ENCODE measurements at regions not wholly inside any gene's neighbourhood (a gene's known extent, or its start where the extent isn't known, plus 50 kb on each side); places are given as distances from the start of the nearest gene placed in this dataset.

- no peak overlapping the region for H2AK5ac ChIP-seq (ENCODE audit: insufficient read length, low read length)
- peaks cover 1% of the 10 kb centered on the region; the same call in 1 of the 2 replicates for H3K4me1 ChIP-seq (ENCODE audit: insufficient read depth, low read length)
- no peaks in the 10 kb centered on the region for H3K9me3 ChIP-seq (ENCODE audit: control insufficient read depth, low read depth, low read length)
- no peak overlapping the region for H4K5ac ChIP-seq (ENCODE audit: insufficient read length, low read depth, low read length)
- Mint-ChIP-seq H3K27me3 (ENCODE audit: low read depth) (no peaks in the 10 kb centered on the region; the same call in none of the 2 replicates), H3K4me1 (peaks cover 27 to 40% of the 10 kb centered on the region in 2 experiments), H3K27ac (peak overlapping the region in 2 of 3 experiments; percentile 31 to 78; a peak in 2 of 7 replicates), H3K9me3 (no peaks in the 10 kb centered on the region), H3K36me3 (ENCODE audit: insufficient read depth in 1 of 3, low read depth in 3 of 3) (no peaks in the 10 kb centered on the region), H3K4me3 (no peak overlapping the region)
- H3K23ac ChIP-seq (ENCODE audit: insufficient read length, low read depth, low read length), result no peak overlapping the region
- no CpG with 5 or more reads among the region's 7 CpGs for WGBS (ENCODE audit: extremely low coverage, insufficient read length, low lambda C conversion rate)
- no peak overlapping the region for H4K91ac ChIP-seq (ENCODE audit: insufficient read length, low read depth, low read length)
- no peak overlapping the region for H2BK15ac ChIP-seq (ENCODE audit: low read depth, low read length)
- TF ChIP-seq CTCF (conservative IDR thresholded peaks at IDR 0.05), result no peak
- no peak overlapping the region for H3K14ac ChIP-seq (ENCODE audit: insufficient read depth, low read length)
- H3K27me3 ChIP-seq (ENCODE audit: insufficient read depth, low read length), result no peaks in the 10 kb centered on the region
- H2BK12ac ChIP-seq (ENCODE audit: insufficient read length, low read depth, low read length), result no peak overlapping the region
- H3T11ph ChIP-seq (ENCODE audit: low read length), result no peak overlapping the region
- H3K23me2 ChIP-seq (ENCODE audit: insufficient read length, low read depth, low read length, poor library complexity, severe bottlenecking), result no peaks in the 10 kb centered on the region
- no peaks in the 10 kb centered on the region for H4K20me1 ChIP-seq (ENCODE audit: control insufficient read depth, insufficient read depth, insufficient read length)
- no peak overlapping the region for H2BK5ac ChIP-seq (ENCODE audit: insufficient read length, low read length)
- H3K79me2 ChIP-seq (ENCODE audit: insufficient read depth, low read length), result no peaks in the 10 kb centered on the region
- H3K18ac ChIP-seq (ENCODE audit: insufficient read length, low read depth, low read length), result no peak overlapping the region
- no peak overlapping the region for H3K27ac ChIP-seq (ENCODE audit: insufficient read length, low read depth, low read length)
- no peaks in the 10 kb centered on the region for H3K79me1 ChIP-seq (ENCODE audit: insufficient read depth, low read depth, low read length, poor library complexity, severe bottlenecking)
- no peak overlapping the region for H3K4me2 ChIP-seq (ENCODE audit: insufficient read depth, insufficient read length, low read length)
- H2BK20ac ChIP-seq (ENCODE audit: low read depth, low read length, poor library complexity, severe bottlenecking), result no peak overlapping the region
- H3K4ac ChIP-seq (ENCODE audit: low read depth, low read length), result no peak overlapping the region
- H3K9ac ChIP-seq (ENCODE audit: extremely low read depth, insufficient read length, low read length), result no peak overlapping the region
- DNase-seq, result no peak
- H2BK120ac ChIP-seq (ENCODE audit: low read depth, low read length, poor library complexity, severe bottlenecking), result no peak overlapping the region
- no peak overlapping the region for H2AFZ ChIP-seq (ENCODE audit: low read length)
- H3K56ac ChIP-seq (ENCODE audit: insufficient read length, low read depth, low read length), result no peak overlapping the region
- H4K8ac ChIP-seq (replicated peaks; ENCODE audit: insufficient read length, low read depth, low read length), result no peak overlapping the region
Observed at GRCh38 chr1:224509907-224510306, 75.3 kb upstream of the WDR26 start.

Measured in H9 (cell line).